WERI-Rb-1 (cell line): ENCODE measurements at regions not wholly inside any gene's neighbourhood (a gene's known extent, or its start where the extent isn't known, plus 50 kb on each side); places are given as distances from the start of the nearest gene placed in this dataset.
"Not testable (repeated sequence)": the region's sequence is repeated elsewhere in the genome, so short reads cannot be mapped to it uniquely, and the experiment has no call there.

ENCODE experiments used
- DNase-seq: peaks from one replicate; pipeline ENCODE4 v3.0.0-alpha.2; 2020
- H3K27ac ChIP-seq: fragments of 250-450 bp; sonication (Bioruptor Pico); 2 replicates; pipeline ENCODE4 v1.5.1; 2020; ENCODE audit warnings: mild to moderate bottlenecking, moderate library complexity
- H3K27me3 ChIP-seq: fragments of 250-450 bp; sonication (Bioruptor Pico); 2 replicates; pipeline ENCODE4 v1.5.1; 2021; ENCODE audit warnings: mild to moderate bottlenecking, low read depth, moderate library complexity; ENCODE audit not compliant: insufficient read depth, severe bottlenecking
- H3K36me3 ChIP-seq: fragments of 250-450 bp; sonication (Bioruptor Pico); 2 replicates; pipeline ENCODE4 v1.5.1; 2020; ENCODE audit warnings: mild to moderate bottlenecking, moderate library complexity
- H3K4me3 ChIP-seq: 2 replicates; pipeline ENCODE4 v1.5.1; 2011; ENCODE audit warnings: low read depth, mild to moderate bottlenecking, control low read depth, low read length
- H3K9me3 ChIP-seq: fragments of 250-450 bp; sonication (Bioruptor Pico); 2 replicates; pipeline ENCODE4 v1.5.1; 2021; ENCODE audit warnings: mild to moderate bottlenecking, moderate library complexity; ENCODE audit not compliant: severe bottlenecking
- TF ChIP-seq, protein P1 (sequence below): IDR thresholded peaks from 2 replicates; pipeline ENCODE4 v1.5.1; 2011; ENCODE audit warnings: low read depth, mild to moderate bottlenecking, control low read depth, inconsistent platforms, low read length

- H3K27ac ChIP-seq, result no peak overlapping the region
- no peaks in the 10 kb centered on the region for H3K27me3 ChIP-seq
- no peak overlapping the region for H3K4me3 ChIP-seq
- peaks cover 7% of the 10 kb centered on the region for H3K9me3 ChIP-seq
- no peak for DNase-seq
- no peaks in the 10 kb centered on the region for H3K36me3 ChIP-seq
- TF ChIP-seq, protein P1, sequence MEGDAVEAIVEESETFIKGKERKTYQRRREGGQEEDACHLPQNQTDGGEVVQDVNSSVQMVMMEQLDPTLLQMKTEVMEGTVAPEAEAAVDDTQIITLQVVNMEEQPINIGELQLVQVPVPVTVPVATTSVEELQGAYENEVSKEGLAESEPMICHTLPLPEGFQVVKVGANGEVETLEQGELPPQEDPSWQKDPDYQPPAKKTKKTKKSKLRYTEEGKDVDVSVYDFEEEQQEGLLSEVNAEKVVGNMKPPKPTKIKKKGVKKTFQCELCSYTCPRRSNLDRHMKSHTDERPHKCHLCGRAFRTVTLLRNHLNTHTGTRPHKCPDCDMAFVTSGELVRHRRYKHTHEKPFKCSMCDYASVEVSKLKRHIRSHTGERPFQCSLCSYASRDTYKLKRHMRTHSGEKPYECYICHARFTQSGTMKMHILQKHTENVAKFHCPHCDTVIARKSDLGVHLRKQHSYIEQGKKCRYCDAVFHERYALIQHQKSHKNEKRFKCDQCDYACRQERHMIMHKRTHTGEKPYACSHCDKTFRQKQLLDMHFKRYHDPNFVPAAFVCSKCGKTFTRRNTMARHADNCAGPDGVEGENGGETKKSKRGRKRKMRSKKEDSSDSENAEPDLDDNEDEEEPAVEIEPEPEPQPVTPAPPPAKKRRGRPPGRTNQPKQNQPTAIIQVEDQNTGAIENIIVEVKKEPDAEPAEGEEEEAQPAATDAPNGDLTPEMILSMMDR, result no peak
Measured at GRCh38 chr10:109317746-109318366, 605.5 kb downstream of the XPNPEP1 start.

DNA sequence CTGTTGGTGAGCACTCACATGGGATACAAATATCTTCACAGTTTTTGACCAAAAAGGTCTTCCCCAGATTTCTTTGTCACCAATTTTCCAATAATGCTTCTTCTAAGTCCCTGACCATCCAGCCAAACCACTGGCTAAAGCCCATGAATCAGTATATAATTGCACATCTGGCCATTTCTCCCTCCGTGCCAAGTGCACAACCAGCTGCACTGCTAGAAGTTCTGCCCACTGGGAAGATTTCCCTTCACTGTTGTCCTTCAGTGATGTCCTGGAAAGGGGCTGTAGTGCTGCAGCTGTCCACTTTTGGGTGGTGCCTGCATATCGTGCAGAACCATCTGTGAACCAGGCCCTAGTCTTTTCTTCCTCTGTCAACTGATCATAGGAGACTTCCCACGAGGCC, 609.3 kb downstream of the XPNPEP1 start:
- not testable (repeated sequence) for H3K4me3 ChIP-seq, H3K9me3 ChIP-seq, H3K27me3 ChIP-seq, H3K36me3 ChIP-seq, H3K27ac ChIP-seq, DNase-seq

DNA sequence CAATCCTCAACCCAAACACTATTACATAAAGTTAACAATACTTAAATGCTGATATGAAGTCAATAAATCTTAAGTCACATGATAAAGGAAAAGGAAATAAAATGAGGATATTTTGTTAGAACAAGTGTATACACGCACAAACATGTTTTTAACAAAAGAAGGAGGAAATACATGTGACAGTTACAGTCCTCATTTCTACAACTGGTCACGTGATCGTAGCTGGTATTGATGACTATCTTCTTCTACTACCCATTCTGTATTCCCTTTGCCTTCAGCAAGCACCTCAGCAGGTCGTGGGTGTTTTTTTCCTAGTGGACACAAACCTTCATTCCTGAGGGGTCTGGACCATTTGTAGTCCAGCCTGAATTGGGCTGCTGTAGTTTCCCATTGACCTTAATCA, 610.8 kb downstream of the XPNPEP1 start:
- DNase-seq, H3K27ac ChIP-seq, H3K36me3 ChIP-seq, H3K9me3 ChIP-seq, H3K27me3 ChIP-seq, H3K4me3 ChIP-seq: not testable (repeated sequence)

GRCh38 chr10:109308971-109309370, 614.3 kb downstream of the XPNPEP1 start:
- TF ChIP-seq, protein P1, result no peak
- Histone ChIP-seq H3K36me3 (no peaks in the 10 kb centered on the region), H3K27ac (no peak overlapping the region), H3K27me3 (no peaks in the 10 kb centered on the region), H3K9me3 (no peaks in the 10 kb centered on the region), H3K4me3 (no peak overlapping the region)
- no peak for DNase-seq

DNA sequence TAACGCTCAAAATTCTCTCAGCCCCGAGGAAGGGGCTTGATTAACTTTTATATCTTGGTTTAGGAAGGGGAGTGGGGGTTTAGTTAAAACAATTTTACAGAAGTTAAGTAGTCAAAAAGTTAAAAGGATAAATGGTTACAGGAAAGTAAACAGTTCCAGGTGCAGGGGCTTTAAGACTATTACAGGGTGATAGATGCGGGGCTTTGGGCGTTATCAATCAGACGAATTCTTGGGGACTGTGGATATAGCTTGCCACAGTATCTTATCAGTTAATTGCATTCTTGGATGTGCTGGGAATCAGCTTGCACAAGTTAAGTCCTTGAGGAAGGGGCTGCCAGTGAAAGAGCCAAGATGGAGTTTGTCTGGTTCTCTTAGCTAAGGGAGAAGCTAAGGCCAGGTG, 616.2 kb downstream of the XPNPEP1 start:
- not testable (repeated sequence) for H3K27me3 ChIP-seq, H3K27ac ChIP-seq, DNase-seq, H3K36me3 ChIP-seq, H3K4me3 ChIP-seq, H3K9me3 ChIP-seq

DNA sequence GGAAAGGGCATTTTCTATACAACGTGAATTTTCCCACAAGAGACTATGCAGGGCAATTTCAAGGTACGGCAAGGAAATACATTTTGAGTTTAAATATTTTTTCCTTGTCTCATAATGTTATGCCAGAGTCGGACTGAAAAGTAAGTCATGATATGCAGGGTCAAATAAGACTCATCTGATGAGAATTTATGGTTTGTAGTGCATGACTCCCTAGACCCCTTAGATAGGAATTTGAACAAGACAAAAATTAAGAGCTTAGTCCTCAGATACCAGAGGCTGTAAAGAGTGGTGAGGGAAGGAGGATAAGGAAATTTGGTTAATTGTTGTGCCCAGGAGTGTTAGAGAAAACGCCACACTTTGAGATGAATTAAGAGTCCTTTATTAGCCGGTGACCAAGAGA, 616.6 kb downstream of the XPNPEP1 start:
- H3K36me3 ChIP-seq, result no peaks in the 10 kb centered on the region
- TF ChIP-seq, protein P1, result no peak
- no peaks in the 10 kb centered on the region for H3K9me3 ChIP-seq
- DNase-seq, result no peak
- H3K4me3 ChIP-seq, result no peak overlapping the region
- H3K27ac ChIP-seq, result no peak overlapping the region
- no peaks in the 10 kb centered on the region for H3K27me3 ChIP-seq

GRCh38 chr10:109287858-109288257, 635.5 kb downstream of the XPNPEP1 start:
- H3K36me3 ChIP-seq, result no peaks in the 10 kb centered on the region
- TF ChIP-seq, protein P1, result no peak
- no peak overlapping the region for H3K4me3 ChIP-seq
- H3K9me3 ChIP-seq, result no peaks in the 10 kb centered on the region
- H3K27ac ChIP-seq, result no peak overlapping the region
- H3K27me3 ChIP-seq, result no peaks in the 10 kb centered on the region
- no peak for DNase-seq
